ENCODE measurements at regions not wholly inside any gene's neighbourhood (a gene's known extent, or its start where the extent isn't known, plus 50 kb on each side); places are given as distances from the start of the nearest gene placed in this dataset.

DNA sequence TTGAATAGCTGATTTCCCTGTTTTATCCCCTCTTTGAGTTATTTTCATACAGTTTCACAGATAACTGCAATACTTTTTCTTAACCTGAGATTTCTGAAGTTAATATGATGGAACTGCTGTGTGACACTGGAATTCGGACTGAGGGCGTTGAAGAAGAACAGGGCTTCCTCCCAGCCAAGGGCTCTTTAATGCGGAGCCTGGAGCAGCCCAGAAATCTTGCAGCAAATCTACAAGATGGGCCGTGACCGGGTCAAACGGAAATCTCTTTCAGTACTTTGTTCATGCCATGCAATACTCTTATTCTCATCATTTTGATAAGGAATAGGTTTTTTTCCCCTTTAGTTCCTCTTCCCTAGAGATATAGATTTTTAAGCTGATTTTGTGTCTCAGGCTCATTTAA lies 236.8 kb upstream of the IRX4 start:
- Histone ChIP-seq H3K27ac (ENCODE audit: low read depth, low read length) (no peak overlapping the region), H3K4me1 (ENCODE audit: control insufficient read depth, insufficient read depth, low read length) (no peaks in the 10 kb centered on the region), H3K4me3 (ENCODE audit: low read depth, low read length) (no peak overlapping the region), H3K9ac (ENCODE audit: low read depth, low read length) (no peak overlapping the region), H3K27me3 (ENCODE audit: control insufficient read depth, insufficient read depth, low read length) (no peaks in the 10 kb centered on the region), H3K36me3 (ENCODE audit: control insufficient read depth, insufficient read depth, low read length) (no peaks in the 10 kb centered on the region), H3K9me3 (ENCODE audit: control insufficient read depth, insufficient read depth, low read length) (no peaks in the 10 kb centered on the region; the same call in 1 of the 2 replicates)

DNA sequence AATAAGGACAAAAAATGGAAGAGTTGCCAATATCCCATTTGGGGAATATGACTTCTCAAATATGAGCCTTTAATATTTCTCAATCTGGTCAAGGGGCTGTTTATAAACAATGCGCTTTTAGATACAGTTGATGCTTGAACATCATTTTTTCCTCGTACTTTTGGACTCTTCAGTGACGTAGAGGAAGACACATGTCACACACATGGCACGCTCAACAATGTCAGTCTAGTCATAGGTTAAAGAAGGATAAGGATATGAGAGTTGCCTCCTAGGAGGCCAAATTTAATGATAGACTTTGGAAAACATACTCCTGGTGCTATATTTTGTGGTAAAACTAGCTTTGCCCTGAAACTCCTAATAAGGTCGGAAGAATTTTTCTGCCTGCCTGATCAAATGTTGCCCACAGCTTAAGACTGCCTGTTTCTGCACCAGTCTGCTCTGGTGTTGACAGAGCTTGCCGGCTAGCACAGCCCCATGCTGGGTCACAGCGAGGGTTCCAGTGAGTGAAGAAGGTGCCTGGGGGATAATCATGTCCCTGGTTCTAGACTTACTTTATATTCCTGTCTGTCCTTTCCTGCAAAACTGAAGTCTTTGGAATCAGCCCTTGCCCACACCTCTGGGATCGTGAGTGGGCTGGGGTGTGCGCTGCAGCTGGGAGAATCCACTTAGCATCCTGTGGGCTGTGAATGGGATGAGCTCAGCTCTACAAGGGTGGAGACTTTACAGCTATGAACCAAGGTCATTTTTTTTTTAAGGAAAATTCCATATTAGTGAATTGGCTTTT lies 230.8 kb upstream of the IRX4 start:
- Histone ChIP-seq H3K36me3 (ENCODE audit: control insufficient read depth, insufficient read depth, low read length) (no peaks in the 10 kb centered on the region), H3K9ac (ENCODE audit: low read depth, low read length) (no peak overlapping the region), H3K27ac (ENCODE audit: low read depth, low read length) (no peak overlapping the region), H3K9me3 (ENCODE audit: control insufficient read depth, insufficient read depth, low read length) (no peaks in the 10 kb centered on the region), H3K4me3 (ENCODE audit: low read depth, low read length) (no peak overlapping the region), H3K27me3 (ENCODE audit: control insufficient read depth, insufficient read depth, low read length) (no peaks in the 10 kb centered on the region), H3K4me1 (ENCODE audit: control insufficient read depth, insufficient read depth, low read length) (no peaks in the 10 kb centered on the region)

DNA sequence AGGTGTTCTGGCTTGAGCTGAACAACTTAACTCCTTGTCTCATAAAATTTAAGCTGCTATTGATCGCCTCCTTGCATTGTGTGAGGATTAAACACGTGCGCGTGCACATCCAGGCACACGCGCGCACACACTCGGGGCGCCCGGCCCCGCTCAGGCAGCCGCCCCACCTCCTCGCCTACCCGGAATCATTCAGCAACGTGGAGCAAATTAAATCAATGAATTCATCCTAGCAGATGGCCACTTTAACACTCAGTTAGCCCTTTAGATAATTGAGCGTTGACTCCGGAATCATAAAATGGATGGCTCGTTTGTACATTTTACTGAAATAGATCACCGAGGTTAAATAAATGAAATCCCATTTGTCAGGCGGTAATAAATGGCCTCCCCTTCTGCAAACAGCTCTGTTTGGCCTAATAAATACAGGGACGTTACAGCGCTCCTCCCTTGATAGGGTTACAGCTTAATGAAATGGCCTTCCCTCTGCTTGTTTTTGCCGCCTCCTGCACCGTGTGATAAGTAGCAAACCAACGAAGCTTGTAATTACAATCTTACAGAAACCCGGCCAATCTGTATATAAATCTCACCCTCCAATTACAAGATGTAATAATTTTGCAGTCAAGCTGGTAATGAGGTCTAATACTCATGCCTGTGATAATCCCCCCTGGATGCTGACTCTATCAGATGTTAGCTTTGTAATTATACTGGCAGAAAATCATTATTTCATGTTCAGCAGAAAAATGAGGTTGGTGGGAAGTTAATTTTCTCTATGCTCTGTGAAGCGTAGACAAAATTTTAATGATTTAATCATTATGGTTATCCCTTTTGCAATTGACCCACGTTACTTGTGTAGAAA lies 229.7 kb upstream of the IRX4 start:
- Histone ChIP-seq H3K27ac (ENCODE audit: low read depth, low read length) (no peak overlapping the region), H3K36me3 (ENCODE audit: control insufficient read depth, insufficient read depth, low read length) (no peaks in the 10 kb centered on the region), H3K9ac (ENCODE audit: low read depth, low read length) (no peak overlapping the region), H3K9me3 (ENCODE audit: control insufficient read depth, insufficient read depth, low read length) (no peaks in the 10 kb centered on the region), H3K4me1 (ENCODE audit: control insufficient read depth, insufficient read depth, low read length) (no peaks in the 10 kb centered on the region), H3K4me3 (ENCODE audit: low read depth, low read length) (no peak overlapping the region), H3K27me3 (ENCODE audit: control insufficient read depth, insufficient read depth, low read length) (no peaks in the 10 kb centered on the region)

DNA sequence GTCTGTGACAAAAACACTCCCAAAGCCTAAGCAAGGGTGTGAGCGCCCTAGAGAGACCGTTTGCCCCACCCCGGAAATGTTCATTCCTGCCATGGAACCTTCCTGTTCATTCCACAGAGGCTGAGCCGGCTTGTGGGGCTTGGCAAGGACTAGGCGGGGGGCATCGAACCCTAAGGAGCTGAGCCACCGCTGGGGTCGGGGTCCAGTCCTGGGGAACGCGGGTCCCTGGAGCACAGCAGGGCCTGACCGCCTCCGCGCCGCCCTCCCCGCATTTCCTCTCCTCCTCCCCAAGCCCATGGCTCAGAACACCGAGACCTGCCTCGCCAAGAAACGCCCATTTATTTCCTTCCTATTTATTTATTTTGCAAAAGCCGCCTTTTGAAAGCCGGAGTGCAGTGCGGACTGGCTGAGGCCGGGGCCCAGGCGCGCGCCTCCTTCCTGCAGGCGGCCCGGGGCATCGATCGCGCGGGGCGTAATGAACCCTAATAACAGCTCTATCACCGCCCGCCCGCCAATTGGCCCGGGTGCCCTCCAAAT lies 228.9 kb upstream of the IRX4 start:
- H3K4me3 ChIP-seq (ENCODE audit: low read depth, low read length): no peak overlapping the region
- no peaks in the 10 kb centered on the region for H3K36me3 ChIP-seq (ENCODE audit: control insufficient read depth, insufficient read depth, low read length)
- H3K27me3 ChIP-seq (ENCODE audit: control insufficient read depth, insufficient read depth, low read length): no peaks in the 10 kb centered on the region
- no peak overlapping the region for H3K27ac ChIP-seq (ENCODE audit: low read depth, low read length)
- no peaks in the 10 kb centered on the region for H3K4me1 ChIP-seq (ENCODE audit: control insufficient read depth, insufficient read depth, low read length)
- no peak overlapping the region for H3K9ac ChIP-seq (ENCODE audit: low read depth, low read length)
- no peaks in the 10 kb centered on the region for H3K9me3 ChIP-seq (ENCODE audit: control insufficient read depth, insufficient read depth, low read length)

DNA sequence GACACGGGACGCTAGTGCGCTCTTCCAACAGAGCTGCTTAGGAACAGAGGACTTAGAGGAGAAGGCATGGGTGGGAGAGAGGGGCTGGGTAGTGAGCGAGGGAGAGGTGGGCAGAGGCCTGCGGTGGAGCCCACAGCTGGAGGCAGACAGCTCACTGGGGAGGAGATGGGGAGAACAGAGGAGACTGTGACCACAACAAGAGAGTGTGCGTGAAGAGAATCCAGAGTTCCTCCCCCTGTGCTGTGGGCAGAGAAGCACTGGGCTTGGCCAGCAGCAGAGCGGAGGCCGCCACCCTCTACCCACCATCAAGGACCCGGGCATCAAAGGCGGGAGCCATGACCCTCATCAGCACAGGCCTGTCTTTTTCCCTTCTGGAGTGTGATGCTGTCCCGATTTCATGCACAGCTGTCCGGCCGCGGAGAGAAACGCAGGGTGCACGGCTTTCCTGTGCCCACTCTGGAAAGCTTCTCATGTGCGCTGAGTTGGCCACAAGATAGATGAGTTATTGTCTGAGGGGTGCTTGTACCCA lies 228.3 kb upstream of the IRX4 start:
- no peaks in the 10 kb centered on the region for H3K27me3 ChIP-seq (ENCODE audit: control insufficient read depth, insufficient read depth, low read length)
- no peak overlapping the region for H3K4me3 ChIP-seq (ENCODE audit: low read depth, low read length)
- H3K9me3 ChIP-seq (ENCODE audit: control insufficient read depth, insufficient read depth, low read length): no peaks in the 10 kb centered on the region
- no peak overlapping the region for H3K9ac ChIP-seq (ENCODE audit: low read depth, low read length)
- H3K36me3 ChIP-seq (ENCODE audit: control insufficient read depth, insufficient read depth, low read length): no peaks in the 10 kb centered on the region
- H3K27ac ChIP-seq (ENCODE audit: low read depth, low read length): no peak overlapping the region
- H3K4me1 ChIP-seq (ENCODE audit: control insufficient read depth, insufficient read depth, low read length): no peaks in the 10 kb centered on the region

DNA sequence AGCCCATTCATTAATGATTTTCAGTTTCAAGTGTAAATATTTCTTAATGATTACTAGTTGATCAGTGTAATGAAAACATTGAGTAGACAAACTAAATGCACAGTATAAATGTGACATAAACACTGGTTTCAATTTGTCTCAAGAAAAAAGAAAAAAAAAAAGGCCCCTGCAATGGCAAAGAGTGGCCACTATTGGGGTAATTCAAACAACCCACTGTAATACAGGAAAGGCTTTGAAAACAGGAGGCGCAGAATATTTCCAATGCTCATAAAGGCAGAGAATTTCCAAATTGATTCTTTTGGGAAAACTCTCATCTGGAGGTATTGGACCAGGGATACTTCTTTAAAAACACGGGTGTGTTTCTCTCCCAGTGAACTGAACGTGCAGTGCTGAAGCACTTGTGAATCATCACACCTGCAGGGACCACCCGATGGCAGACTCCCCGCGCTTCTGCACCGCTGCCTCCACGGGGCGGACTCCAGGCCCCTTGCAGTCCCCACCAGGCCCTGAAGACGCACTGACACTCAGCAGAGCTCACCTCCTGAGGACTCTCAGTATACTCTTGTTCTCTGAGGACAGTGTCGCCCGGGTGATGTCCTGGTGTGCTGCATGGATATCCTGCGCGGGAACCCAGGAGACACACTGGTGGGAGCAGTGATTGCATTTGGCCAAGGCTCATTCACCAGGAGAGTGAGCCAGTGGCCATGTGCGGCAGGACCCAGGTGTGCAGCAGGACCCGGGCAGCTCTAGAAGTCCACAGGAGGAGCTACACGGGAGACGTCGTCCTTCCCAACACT lies 227.6 kb upstream of the IRX4 start:
- Histone ChIP-seq H3K9me3 (ENCODE audit: control insufficient read depth, insufficient read depth, low read length) (no peaks in the 10 kb centered on the region), H3K4me1 (ENCODE audit: control insufficient read depth, insufficient read depth, low read length) (no peaks in the 10 kb centered on the region), H3K27ac (ENCODE audit: low read depth, low read length) (no peak overlapping the region), H3K4me3 (ENCODE audit: low read depth, low read length) (no peak overlapping the region), H3K36me3 (ENCODE audit: control insufficient read depth, insufficient read depth, low read length) (no peaks in the 10 kb centered on the region), H3K9ac (ENCODE audit: low read depth, low read length) (no peak overlapping the region), H3K27me3 (ENCODE audit: control insufficient read depth, insufficient read depth, low read length) (no peaks in the 10 kb centered on the region)

DNA sequence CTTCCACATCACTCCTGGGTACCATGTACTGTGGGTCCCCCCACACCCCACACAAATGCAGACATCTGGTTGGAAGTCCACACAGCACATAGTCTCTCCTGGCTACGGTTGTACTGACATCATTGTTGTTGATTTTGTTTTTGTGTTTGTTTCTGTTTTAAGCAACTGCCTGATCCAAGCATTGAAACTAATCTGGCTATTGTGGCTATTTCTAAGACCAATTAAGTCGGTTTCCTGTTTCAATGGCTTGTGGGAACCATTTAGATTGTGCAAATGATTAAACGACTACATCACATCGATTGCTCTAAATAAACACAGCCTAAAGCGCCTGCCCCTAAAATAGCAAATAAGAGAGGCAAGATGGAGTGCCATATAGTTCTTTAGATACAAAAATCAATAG lies 226.8 kb upstream of the IRX4 start:
- no peaks in the 10 kb centered on the region for H3K36me3 ChIP-seq (ENCODE audit: control insufficient read depth, insufficient read depth, low read length)
- H3K4me3 ChIP-seq (ENCODE audit: low read depth, low read length): no peak overlapping the region
- H3K4me1 ChIP-seq (ENCODE audit: control insufficient read depth, insufficient read depth, low read length): no peaks in the 10 kb centered on the region
- H3K27ac ChIP-seq (ENCODE audit: low read depth, low read length): no peak overlapping the region
- no peaks in the 10 kb centered on the region for H3K27me3 ChIP-seq (ENCODE audit: control insufficient read depth, insufficient read depth, low read length)
- H3K9me3 ChIP-seq (ENCODE audit: control insufficient read depth, insufficient read depth, low read length): no peaks in the 10 kb centered on the region
- H3K9ac ChIP-seq (ENCODE audit: low read depth, low read length): no peak overlapping the region

DNA sequence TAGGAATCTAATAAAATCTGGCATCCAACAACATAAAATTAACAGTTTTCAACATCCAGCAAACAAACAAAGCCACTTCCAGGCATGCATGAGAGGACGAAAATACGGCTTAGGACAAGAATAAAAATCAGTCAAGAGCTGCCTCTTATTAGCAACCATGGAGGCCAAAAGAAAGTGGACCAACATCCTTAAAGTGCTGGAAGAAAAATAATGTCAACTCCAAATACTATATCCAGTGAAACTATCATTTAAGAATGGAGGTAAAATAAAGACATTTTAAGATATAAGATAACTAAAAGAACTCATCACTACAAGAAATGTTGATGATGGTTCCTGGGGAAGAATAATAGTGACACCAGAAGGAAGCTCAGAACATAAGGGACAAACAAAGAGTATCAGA lies 224.0 kb upstream of the IRX4 start:
- H3K36me3 ChIP-seq (ENCODE audit: control insufficient read depth, insufficient read depth, low read length): no peaks in the 10 kb centered on the region
- no peak overlapping the region for H3K9ac ChIP-seq (ENCODE audit: low read depth, low read length)
- H3K27ac ChIP-seq (ENCODE audit: low read depth, low read length): no peak overlapping the region
- H3K4me3 ChIP-seq (ENCODE audit: low read depth, low read length): no peak overlapping the region
- no peaks in the 10 kb centered on the region for H3K27me3 ChIP-seq (ENCODE audit: control insufficient read depth, insufficient read depth, low read length)
- no peaks in the 10 kb centered on the region for H3K9me3 ChIP-seq (ENCODE audit: control insufficient read depth, insufficient read depth, low read length)
- no peaks in the 10 kb centered on the region for H3K4me1 ChIP-seq (ENCODE audit: control insufficient read depth, insufficient read depth, low read length)

DNA sequence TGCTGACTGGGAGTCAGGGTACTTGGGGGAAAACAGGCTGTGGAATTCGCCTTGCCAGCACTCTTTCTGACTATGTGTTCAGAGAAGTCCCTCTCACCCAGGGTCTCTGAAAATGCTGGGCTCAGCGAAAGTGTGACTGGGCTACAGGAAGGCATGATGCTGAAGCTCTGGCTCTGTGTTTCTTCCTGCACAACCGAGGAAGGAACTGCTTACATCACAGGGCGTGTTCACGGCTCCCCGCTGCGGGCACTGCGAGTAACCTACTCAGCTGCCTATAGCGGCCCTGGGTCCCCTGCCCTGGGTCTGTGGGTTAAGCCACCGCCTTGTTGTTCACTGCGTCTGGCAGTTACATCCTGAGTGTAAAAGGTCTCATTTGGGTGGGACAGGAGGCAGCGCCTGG lies 222.4 kb upstream of the IRX4 start:
- H3K36me3 ChIP-seq (ENCODE audit: control insufficient read depth, insufficient read depth, low read length): no peaks in the 10 kb centered on the region
- H3K9me3 ChIP-seq (ENCODE audit: control insufficient read depth, insufficient read depth, low read length): no peaks in the 10 kb centered on the region
- no peaks in the 10 kb centered on the region for H3K4me1 ChIP-seq (ENCODE audit: control insufficient read depth, insufficient read depth, low read length)
- H3K27ac ChIP-seq (ENCODE audit: low read depth, low read length): no peak overlapping the region
- no peaks in the 10 kb centered on the region for H3K27me3 ChIP-seq (ENCODE audit: control insufficient read depth, insufficient read depth, low read length)
- no peak overlapping the region for H3K4me3 ChIP-seq (ENCODE audit: low read depth, low read length)
- H3K9ac ChIP-seq (ENCODE audit: low read depth, low read length): no peak overlapping the region

DNA sequence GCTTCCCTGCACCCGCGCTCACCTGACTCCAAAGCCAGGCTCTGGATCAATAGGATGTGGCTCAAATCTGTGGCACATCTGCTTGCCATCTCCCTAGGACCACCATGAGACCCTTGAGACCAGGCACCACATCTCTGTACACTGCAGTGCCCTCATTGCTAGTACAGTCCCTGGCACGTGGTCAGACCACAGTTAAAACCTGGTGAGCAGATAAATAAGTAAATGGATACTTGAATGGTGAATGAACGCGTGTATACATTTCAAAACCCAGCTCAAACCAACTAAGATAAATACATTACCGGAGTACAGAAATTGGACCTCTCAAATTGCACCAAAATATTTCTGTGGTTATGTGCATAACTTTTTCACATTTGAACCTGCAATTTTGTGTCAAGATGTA lies 221.2 kb upstream of the IRX4 start:
- Histone ChIP-seq H3K9me3 (ENCODE audit: control insufficient read depth, insufficient read depth, low read length) (no peaks in the 10 kb centered on the region), H3K27ac (ENCODE audit: low read depth, low read length) (no peak overlapping the region), H3K27me3 (ENCODE audit: control insufficient read depth, insufficient read depth, low read length) (no peaks in the 10 kb centered on the region), H3K36me3 (ENCODE audit: control insufficient read depth, insufficient read depth, low read length) (no peaks in the 10 kb centered on the region), H3K4me3 (ENCODE audit: low read depth, low read length) (no peak overlapping the region), H3K9ac (ENCODE audit: low read depth, low read length) (no peak overlapping the region), H3K4me1 (ENCODE audit: control insufficient read depth, insufficient read depth, low read length) (no peaks in the 10 kb centered on the region)
